ENCODE measurements at regions not wholly inside any gene's neighbourhood (a gene's known extent, or its start where the extent isn't known, plus 50 kb on each side); places are given as distances from the start of the nearest gene placed in this dataset.
"Not testable (repeated sequence)": the region's sequence is repeated elsewhere in the genome, so short reads cannot be mapped to it uniquely, and the experiment has no call there.

- no peak for DNase-seq (ENCODE audit: low read depth in 2 of 2)
These were observed 303.9 kb downstream of the CPS1 start for GRCh38 chr2:210860276-210860675.

DNA sequence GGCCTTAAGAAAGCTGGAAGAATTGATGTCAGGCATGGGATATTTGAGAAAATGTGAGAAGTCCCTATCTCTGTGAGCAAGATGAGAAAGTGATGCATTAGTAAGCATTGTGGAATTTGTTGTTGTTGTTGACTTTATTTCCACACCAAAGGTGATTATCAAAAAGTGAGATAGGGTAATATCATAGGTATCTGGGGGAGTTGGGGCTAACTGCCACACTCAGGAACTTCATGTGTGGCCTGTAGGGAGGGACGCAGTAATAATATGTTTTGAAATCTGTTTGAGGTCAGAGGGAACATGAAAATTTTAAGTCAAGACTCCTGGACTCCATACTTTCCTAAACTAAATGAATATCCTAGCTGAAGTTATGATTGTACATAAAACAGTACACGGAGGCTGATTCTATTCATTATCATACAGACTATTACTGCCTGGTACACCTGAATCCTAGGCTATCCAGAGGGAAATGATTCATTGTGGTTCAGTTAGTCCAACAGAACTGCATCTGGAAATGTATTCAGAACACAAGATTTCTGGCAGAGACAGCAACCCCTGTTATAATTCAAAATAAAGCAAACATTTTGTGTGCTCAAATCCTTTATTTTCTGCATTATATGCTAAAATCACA, 304.8 kb downstream of the CPS1 start:
- DNase-seq (ENCODE audit: low read depth in 2 of 2) = no peak

GRCh38 chr2:210862283-210863065, 306.1 kb downstream of the CPS1 start:
- DNase-seq (ENCODE audit: low read depth in 2 of 2) = no peak

- no peak for DNase-seq (ENCODE audit: low read depth in 2 of 2)
These were observed 306.9 kb downstream of the CPS1 start for GRCh38 chr2:210863283-210863682.

- not testable (repeated sequence) for DNase-seq (ENCODE audit: low read depth in 2 of 2)
These were observed 315.2 kb downstream of the CPS1 start for GRCh38 chr2:210871566-210871965.

DNA sequence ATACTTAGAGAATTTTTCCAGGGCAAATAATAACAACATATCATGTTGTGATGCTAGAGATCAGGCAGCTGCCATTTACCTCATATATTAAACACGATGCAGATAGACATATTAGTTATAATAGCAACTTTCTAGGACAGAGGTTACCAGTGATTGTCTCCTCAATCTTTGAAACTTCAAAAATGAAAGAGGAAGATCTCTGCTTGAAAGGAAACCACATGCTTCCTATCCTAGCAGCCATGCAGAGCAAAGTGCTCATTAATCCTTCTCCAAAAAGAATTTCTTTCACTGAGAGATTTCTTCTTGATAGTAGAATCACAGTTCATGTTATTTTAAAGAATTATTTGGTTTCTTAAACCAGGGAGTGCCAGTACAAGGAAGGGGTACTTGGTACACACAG, 317.2 kb downstream of the CPS1 start:
- DNase-seq (ENCODE audit: low read depth in 2 of 2) = no peak

- no peak for DNase-seq (ENCODE audit: low read depth in 2 of 2)
These were observed 327.8 kb downstream of the CPS1 start for GRCh38 chr2:210884227-210884626.

GRCh38 chr2:210888035-210888434, 331.6 kb downstream of the CPS1 start:
- no peak for DNase-seq (ENCODE audit: low read depth in 2 of 2)

DNA sequence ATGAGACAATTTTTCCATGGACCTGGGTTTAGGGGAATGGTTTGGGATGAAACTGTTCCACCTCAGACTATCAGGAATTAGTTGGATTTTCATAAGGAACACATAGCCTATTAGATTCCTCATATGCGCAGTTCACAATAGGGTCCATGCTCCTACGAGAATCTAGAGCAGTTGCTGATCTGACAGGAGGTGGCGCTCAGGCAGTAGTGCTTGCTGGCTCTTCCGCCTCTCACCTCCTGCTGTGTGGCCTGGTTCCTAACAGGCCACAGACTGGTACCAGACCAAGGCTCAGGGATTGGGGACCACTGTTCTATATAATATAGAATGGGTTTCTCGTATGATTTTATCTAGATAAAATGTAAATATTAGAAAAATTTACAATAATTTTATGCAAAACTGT, 338.7 kb downstream of the CPS1 start:
- no peak for DNase-seq (ENCODE audit: low read depth in 2 of 2)

DNA sequence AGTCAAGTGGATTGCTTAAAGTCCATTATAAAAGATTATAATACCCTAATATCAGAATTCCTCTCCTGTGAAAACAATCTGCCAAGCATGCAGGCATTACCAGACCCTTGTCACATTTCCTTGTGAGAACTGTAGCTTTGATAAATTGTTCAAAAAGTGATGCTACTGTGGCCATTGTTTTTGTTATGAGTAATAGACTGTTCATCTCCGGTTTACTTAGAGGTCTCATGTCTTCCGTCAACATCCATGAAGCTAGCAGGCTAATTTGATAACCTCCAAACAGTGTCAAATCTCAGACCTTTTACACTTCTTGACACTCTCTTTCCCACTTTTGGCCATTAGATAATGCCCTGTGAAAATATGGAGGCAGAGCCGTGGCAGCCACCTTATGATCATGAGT, 342.7 kb downstream of the CPS1 start:
- DNase-seq (ENCODE audit: low read depth in 2 of 2) = no peak

DNA sequence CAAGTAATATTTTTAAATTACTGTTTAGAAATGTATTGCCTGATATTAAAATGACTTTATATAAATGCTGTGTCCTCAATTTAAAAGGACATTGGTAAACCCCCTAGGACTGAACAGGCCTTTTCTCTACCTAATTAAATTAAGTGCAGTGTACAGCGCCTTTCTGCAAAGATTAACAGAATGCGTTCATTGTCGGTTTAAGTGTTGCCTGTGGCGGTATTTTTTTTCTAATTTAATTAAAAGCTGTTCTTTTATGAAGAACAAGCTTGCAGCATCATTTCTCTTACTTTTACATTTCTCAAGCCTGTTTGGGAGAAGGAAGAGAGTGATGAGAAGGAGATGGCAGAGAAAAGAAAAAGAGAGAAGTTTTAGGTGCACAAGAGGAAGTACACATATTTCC, 344.9 kb downstream of the CPS1 start:
- no peak for DNase-seq (ENCODE audit: low read depth in 2 of 2)

DNA sequence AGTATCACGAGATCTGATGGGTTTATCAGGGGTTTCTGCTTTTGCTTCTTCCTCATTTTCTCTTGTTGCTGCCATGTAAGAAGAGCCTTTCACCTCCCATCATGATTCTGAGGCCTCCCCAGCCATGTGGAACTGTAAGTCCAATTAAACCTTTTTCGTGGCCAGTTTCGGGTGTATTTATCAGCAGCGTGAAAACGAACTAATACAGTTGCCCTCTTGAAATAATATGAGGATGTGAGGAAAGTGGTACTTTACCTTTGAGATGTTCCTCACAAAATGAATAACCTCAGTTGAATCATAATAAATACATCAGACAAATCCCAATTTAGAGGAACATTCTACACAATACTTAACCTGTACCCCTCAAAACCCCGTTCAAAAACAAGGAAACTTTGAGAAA, 356.4 kb downstream of the CPS1 start:
- DNase-seq (ENCODE audit: low read depth in 2 of 2) = no peak

- no peak for DNase-seq (ENCODE audit: low read depth in 2 of 2)
These were observed 357.1 kb downstream of the CPS1 start for GRCh38 chr2:210913461-210913860.

GRCh38 chr2:210915912-210916311, 359.5 kb downstream of the CPS1 start:
- DNase-seq (ENCODE audit: low read depth in 2 of 2) = no peak

GRCh38 chr2:210917465-210917864, 361.1 kb downstream of the CPS1 start:
- no peak for DNase-seq (ENCODE audit: low read depth in 2 of 2)

GRCh38 chr2:210919128-210919527, 362.7 kb downstream of the CPS1 start:
- DNase-seq (ENCODE audit: low read depth in 2 of 2) = no peak

DNA sequence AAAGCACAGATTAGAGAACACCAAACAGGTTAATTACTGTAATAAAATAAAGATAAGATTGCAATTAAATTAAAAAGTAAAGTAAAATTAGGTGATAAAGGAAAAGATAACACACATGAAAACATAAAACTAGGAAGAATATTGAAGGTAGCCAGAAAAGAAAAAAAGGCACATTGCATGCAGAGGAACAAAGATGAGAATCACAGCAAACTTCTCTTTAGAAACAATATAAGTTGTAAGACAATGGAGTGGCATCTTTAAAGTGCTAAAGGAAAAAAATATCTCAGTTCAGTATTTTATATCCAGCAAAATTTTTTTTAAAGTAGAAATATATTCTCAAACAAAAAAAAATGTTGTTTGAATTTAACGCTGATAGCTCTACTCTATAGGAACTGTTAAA, 366.0 kb downstream of the CPS1 start:
- no peak for DNase-seq (ENCODE audit: low read depth in 2 of 2)

DNA sequence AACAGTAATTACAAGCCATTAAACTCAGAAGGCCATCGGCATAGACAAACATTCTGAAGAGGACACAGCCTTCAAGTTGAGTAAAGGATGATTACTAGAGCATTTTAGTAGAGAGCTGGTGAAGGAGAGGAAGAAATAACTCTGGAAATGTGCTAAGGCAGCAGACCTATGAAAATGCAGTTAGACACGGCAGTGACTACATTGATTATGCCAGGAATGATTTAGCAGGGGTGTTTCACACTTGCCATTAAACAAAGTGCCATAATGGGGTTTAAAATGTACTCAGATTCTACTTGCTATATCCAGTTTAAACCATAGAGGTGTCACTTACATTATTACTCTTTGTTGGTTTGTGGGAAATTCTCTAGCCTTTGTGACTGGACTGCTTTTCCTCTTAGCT, 372.3 kb downstream of the CPS1 start:
- DNase-seq (ENCODE audit: low read depth in 2 of 2) = no peak

DNA sequence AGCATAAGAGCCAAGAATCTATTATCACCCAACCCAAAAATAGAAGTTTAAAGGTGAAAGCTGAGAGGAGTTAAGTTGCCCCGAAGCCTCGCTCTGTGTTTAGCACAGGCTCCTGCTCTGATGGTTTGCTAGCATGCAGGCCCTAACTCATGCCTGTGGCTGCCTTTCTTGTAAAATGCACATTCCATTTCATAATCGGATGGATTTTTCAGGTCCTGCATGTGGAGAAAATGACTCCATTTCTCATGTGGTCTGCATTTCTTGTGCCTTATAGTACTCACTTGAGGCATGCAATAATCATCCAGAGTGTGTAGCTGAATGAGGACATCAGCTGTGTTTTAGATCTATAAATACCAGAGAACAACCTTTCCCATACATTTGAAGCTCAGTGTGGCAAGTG, 381.8 kb downstream of the CPS1 start:
- DNase-seq (ENCODE audit: low read depth in 2 of 2) = no peak

GRCh38 chr2:210946395-210946794, 390.0 kb downstream of the CPS1 start:
- no peak for DNase-seq (ENCODE audit: low read depth in 2 of 2)

GRCh38 chr2:210950434-210951060, 394.1 kb downstream of the CPS1 start:
- DNase-seq (ENCODE audit: low read depth in 2 of 2) = not testable (repeated sequence)

DNA sequence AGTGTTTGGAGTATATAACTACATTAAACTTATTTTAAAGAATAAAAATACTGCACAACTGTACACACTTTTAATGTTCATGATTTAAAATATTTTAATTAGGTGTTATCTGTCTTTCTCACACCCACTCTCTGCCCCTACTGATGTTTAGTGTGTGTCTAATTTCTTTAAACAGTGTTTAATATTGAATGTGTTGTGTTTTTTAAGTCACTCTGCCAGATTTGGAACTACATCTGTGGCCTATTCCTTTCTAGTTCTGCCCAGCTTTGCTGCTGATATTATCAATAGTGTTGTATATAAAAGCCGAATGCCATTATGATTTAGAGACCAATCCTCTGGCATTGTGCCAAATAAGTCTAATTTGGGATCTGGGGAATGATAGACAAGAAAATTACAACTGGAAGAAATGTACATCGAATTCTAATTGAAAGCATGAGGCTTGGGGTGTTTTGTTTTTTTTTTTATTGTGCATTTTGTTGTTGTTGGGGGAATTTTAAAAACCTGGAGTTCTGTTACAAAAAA, 398.0 kb downstream of the CPS1 start:
- no peak for DNase-seq (ENCODE audit: low read depth in 2 of 2)

- no peak for DNase-seq (ENCODE audit: low read depth in 2 of 2)
These were observed 399.2 kb downstream of the CPS1 start for GRCh38 chr2:210955591-210955990.
